GM23338 (cell line): ENCODE measurements at regions not wholly inside any gene's neighbourhood (a gene's known extent, or its start where the extent isn't known, plus 50 kb on each side); places are given as distances from the start of the nearest gene placed in this dataset.
"Not testable (repeated sequence)": the region's sequence is repeated elsewhere in the genome, so short reads cannot be mapped to it uniquely, and the experiment has no call there.

Source experiments
- ATAC-seq: fragments of 200-7000 bp; cut with Tn5 transposase; 3 replicates; pipeline ENCODE4 v1.9.1; 2020
- DNase-seq: peaks from one replicate; pipeline ENCODE4 v3.0.0-alpha.2; 2015; ENCODE audit warnings: low spot score
- H2AFZ ChIP-seq: fragments of 200-600 bp; sonication (generic); 2 replicates; pipeline ENCODE4 v1.8.0; 2016; ENCODE audit warnings: antibody characterized with exemption, mild to moderate bottlenecking, moderate library complexity
- H3F3A ChIP-seq: fragments of 200-600 bp; sonication (generic); replicated peaks from 2 replicates; pipeline ENCODE4 v1.8.0; 2017; ENCODE audit warnings: antibody characterized with exemption, mixed run types, low read depth
- H3K27ac ChIP-seq: fragments of 200-600 bp; sonication (generic); 2 replicates; pipeline ENCODE4 v1.6.1; 2016; ENCODE audit warnings: low read depth
- H3K27me3 ChIP-seq: fragments of 200-600 bp; sonication (generic); 2 replicates; pipeline ENCODE4 v1.8.0; 2016; ENCODE audit warnings: mild to moderate bottlenecking, mixed run types, moderate library complexity; ENCODE audit not compliant: insufficient read depth
- H3K36me3 ChIP-seq: fragments of 200-600 bp; sonication (generic); 2 replicates; pipeline ENCODE4 v1.8.0; 2016; ENCODE audit warnings: mild to moderate bottlenecking; ENCODE audit not compliant: insufficient read depth
- H3K4me1 ChIP-seq: fragments of 200-600 bp; sonication (generic); 2 replicates; pipeline ENCODE4 v1.8.0; 2016; ENCODE audit warnings: mild to moderate bottlenecking, moderate library complexity; ENCODE audit not compliant: insufficient read depth
- H3K4me2 ChIP-seq: fragments of 200-600 bp; sonication (generic); 2 replicates; pipeline ENCODE4 v1.7.1; 2017; ENCODE audit warnings: mixed run types
- H3K4me3 ChIP-seq: fragments of 200-600 bp; sonication (generic); 2 replicates; pipeline ENCODE4 v1.6.1; 2016; ENCODE audit warnings: mixed run types
- H3K79me2 ChIP-seq: fragments of 200-600 bp; sonication (generic); replicated peaks from 2 replicates; pipeline ENCODE4 v1.8.0; 2017; ENCODE audit warnings: mild to moderate bottlenecking; ENCODE audit not compliant: insufficient read depth
- H3K9me2 ChIP-seq: fragments of 200-600 bp; sonication (generic); 2 replicates; pipeline ENCODE4 v1.8.0; 2017; ENCODE audit not compliant: insufficient read depth
- H4K20me1 ChIP-seq: fragments of 200-600 bp; sonication (generic); replicated peaks from 2 replicates; pipeline ENCODE4 v1.8.0; 2017; ENCODE audit warnings: mild to moderate bottlenecking; ENCODE audit not compliant: insufficient read depth
- H3K27ac Mint-ChIP-seq: 2 replicates; pipeline ENCODE4 v1.8.0; 2020; ENCODE audit warnings: inconsistent platforms, mild to moderate bottlenecking, moderate library complexity, mixed read lengths
- H3K27me3 Mint-ChIP-seq: 3 replicates; pipeline ENCODE4 v1.8.0; 2022; ENCODE audit warnings: low read depth, mild to moderate bottlenecking, moderate library complexity, mixed read lengths, inconsistent platforms; ENCODE audit not compliant: insufficient read depth, poor library complexity
- H3K36me3 Mint-ChIP-seq: 3 replicates; pipeline ENCODE4 v1.8.0; 2021; ENCODE audit warnings: low read depth, mild to moderate bottlenecking, inconsistent platforms, moderate library complexity, mixed read lengths
- H3K4me1 Mint-ChIP-seq: 3 replicates; pipeline ENCODE4 v1.8.0; 2020; ENCODE audit warnings: mild to moderate bottlenecking, inconsistent platforms, mixed read lengths
- H3K4me3 Mint-ChIP-seq: 3 replicates; pipeline ENCODE4 v1.8.0; 2021; ENCODE audit warnings: moderate library complexity, mild to moderate bottlenecking, inconsistent platforms, mixed read lengths
- H3K9me3 Mint-ChIP-seq: 3 replicates; pipeline ENCODE4 v1.8.0; 2020; ENCODE audit warnings: moderate library complexity, mild to moderate bottlenecking, inconsistent platforms, mixed read lengths

DNA sequence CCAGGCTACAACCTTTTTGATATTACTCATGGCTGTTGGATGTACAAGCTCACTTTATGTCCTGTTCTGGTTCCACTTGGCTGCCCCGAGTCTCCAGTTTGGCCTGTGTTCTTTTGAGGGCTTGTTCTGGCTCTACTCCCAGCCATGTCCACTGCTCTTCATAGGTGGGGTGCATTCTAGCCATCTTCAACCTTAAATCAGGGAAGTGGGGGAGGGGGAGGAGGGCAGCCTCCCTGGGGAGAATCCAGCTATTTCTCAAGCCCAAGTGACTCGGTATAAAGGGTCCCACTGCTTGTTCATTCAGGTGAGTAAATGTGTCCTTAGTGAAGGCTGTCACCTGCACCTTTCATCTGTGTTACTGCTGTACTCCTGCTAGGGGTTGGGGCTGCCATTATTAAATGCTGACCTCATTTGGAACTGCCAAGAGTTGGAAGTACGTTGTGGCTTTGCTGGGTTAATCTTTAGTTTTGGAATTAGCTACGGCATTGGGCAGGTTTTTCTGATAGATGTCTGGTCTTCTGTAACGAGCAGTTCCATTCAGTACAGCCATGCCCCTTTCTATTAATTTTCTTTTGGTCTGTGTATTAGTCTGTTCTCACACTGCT lies 255.8 kb downstream of the GOLGA6L6 start:
- peaks cover 21% of the 10 kb centered on the region for H3K36me3 ChIP-seq
- H3K27me3 Mint-ChIP-seq, H3K27ac ChIP-seq, ATAC-seq, H3K4me1 ChIP-seq, H3F3A ChIP-seq, H3K36me3 Mint-ChIP-seq, H4K20me1 ChIP-seq, H3K9me3 Mint-ChIP-seq, H3K79me2 ChIP-seq, H3K27me3 ChIP-seq, H2AFZ ChIP-seq, H3K27ac Mint-ChIP-seq, H3K4me2 ChIP-seq, H3K4me1 Mint-ChIP-seq, H3K9me2 ChIP-seq, H3K4me3 Mint-ChIP-seq, DNase-seq: not testable (repeated sequence)
- H3K4me3 ChIP-seq: peak overlapping the region; percentile 23; the same call in 1 of the 2 replicates

DNA sequence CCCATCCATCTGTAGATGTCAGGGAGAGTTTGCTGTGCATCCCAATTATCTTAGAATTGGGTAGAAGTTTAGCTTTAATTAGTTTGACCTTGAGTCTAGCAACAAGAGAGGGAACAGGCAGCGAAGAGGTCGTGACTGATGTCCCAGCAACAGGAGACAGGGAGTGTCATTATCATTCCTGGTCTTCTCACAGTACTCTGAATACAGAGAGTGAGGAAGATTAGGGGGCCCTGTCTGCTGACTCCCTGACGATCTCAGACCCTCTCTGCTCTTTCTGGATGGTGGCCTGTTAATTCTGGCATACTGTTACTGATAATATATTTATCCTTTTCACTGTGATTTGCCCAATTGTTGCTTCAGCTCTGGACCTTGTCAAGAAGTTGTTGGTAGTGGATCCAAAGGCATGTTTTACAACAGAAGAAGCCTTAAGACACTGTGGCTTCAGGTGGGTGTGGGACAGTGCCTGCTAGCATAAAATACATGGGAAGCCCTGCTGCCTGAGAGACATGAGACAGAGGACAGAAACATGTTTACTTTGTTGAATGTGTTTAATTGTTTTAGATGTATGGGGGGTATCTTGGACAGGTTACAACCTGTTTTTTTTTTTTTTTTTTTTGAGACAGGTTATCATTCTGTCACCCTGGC lies 256.6 kb downstream of the GOLGA6L6 start:
- H3K4me1 Mint-ChIP-seq, H3K9me3 Mint-ChIP-seq, H3K4me3 ChIP-seq, H3K4me3 Mint-ChIP-seq, H3F3A ChIP-seq, H3K4me1 ChIP-seq, H3K9me2 ChIP-seq, H2AFZ ChIP-seq, DNase-seq, H4K20me1 ChIP-seq, H3K79me2 ChIP-seq, H3K27ac Mint-ChIP-seq, H3K27me3 ChIP-seq, H3K36me3 Mint-ChIP-seq, H3K27me3 Mint-ChIP-seq, ATAC-seq, H3K4me2 ChIP-seq, H3K27ac ChIP-seq: not testable (repeated sequence)
- peaks cover 13% of the 10 kb centered on the region for H3K36me3 ChIP-seq

DNA sequence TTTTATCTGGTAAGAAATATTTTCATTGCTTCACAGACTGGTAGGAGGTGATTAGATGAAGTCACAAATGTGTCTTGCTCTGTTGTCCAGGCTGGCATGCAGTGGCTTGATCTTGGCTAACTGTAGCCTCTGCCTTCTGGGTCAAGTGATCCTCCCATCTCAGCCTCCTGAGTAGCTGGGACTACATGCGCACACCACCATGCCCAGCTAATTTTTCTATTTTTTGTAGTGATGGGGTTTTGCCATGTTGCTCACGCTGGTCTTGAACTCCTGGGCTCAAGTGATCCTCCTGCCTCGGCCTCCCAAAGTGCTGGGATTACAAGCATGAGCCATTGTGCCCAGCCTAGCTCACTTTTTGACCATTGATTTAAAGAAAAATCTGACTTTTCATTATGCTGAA lies 257.9 kb downstream of the GOLGA6L6 start:
- H3K27me3 Mint-ChIP-seq, H3K4me3 ChIP-seq, ATAC-seq, H3K4me3 Mint-ChIP-seq, H3K36me3 ChIP-seq, H3K9me2 ChIP-seq, DNase-seq, H3K36me3 Mint-ChIP-seq, H3F3A ChIP-seq, H2AFZ ChIP-seq, H3K27ac Mint-ChIP-seq, H3K4me1 Mint-ChIP-seq, H3K27ac ChIP-seq, H3K4me2 ChIP-seq, H4K20me1 ChIP-seq, H3K27me3 ChIP-seq, H3K79me2 ChIP-seq, H3K4me1 ChIP-seq, H3K9me3 Mint-ChIP-seq: not testable (repeated sequence)

DNA sequence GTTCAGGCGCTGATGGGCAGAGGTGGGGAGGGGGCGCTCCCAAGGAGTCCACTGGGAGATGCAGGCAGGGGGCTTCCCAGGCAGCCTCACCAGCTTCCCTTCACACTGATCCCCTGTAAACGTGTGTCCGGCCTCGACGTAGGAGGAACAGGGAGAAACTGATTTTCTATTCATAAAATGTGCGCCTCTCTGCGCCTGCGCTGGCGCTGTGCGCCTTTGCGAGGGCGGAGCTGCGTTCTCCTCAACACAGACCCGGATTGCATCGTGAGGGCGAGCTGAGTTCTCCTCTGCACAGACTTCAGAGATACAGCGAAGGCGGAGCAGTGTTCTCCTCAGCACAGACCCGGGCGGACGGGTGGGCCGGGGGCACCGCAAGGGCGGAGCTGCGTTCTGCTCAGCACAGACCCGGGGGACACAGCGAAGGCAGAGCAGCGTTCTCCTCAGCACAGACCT lies 259.1 kb downstream of the GOLGA6L6 start:
- not testable (repeated sequence) for H3K9me2 ChIP-seq, H3F3A ChIP-seq, H3K4me2 ChIP-seq, H3K27me3 ChIP-seq, H3K9me3 Mint-ChIP-seq, H3K36me3 Mint-ChIP-seq, H2AFZ ChIP-seq, DNase-seq, H3K27ac Mint-ChIP-seq, H3K27me3 Mint-ChIP-seq, H4K20me1 ChIP-seq, H3K4me3 ChIP-seq, H3K4me1 Mint-ChIP-seq, H3K4me3 Mint-ChIP-seq, H3K4me1 ChIP-seq, H3K79me2 ChIP-seq, H3K27ac ChIP-seq, ATAC-seq
- peaks cover 14% of the 10 kb centered on the region for H3K36me3 ChIP-seq

DNA sequence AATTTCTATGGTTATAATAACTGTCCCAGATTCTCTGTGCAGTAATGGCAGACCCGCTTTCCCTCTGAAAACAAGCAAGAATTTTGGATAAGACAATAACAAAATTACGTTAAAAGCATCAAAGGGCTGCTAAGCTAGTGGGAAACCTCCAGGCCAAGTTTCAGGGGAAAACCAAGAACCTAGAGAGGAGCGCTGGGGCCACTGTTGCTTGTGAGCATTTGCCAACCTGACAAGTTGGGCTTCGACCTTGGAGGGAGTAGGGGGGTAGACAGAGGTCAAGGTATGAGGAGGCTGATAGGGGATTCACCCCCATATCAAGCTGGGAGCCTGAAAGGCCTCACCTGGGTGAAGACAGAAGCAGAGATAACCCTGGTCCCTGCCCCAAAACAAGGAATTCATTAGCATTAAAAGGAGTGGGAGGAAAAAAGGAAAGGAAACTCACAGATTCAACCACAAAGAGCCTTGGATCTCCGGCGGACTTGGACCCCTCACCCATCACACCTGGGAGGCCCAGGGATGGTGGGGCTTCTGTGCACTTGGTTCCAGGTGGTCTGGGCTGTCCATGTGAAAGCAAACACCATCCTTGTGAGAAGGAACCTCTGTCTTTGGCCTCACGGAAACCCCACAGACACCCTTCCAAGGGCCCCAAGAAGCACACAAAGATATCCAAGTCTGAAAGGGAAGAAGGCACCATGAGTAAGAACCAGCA lies 259.9 kb downstream of the GOLGA6L6 start:
- not testable (repeated sequence) for H2AFZ ChIP-seq, H3K79me2 ChIP-seq, H3K27ac ChIP-seq, H3F3A ChIP-seq, H3K36me3 Mint-ChIP-seq, H4K20me1 ChIP-seq, H3K9me2 ChIP-seq, H3K27me3 ChIP-seq, H3K4me2 ChIP-seq, ATAC-seq, DNase-seq, H3K4me3 ChIP-seq, H3K4me3 Mint-ChIP-seq, H3K27me3 Mint-ChIP-seq, H3K9me3 Mint-ChIP-seq, H3K27ac Mint-ChIP-seq, H3K4me1 ChIP-seq, H3K4me1 Mint-ChIP-seq
- peaks cover 14% of the 10 kb centered on the region for H3K36me3 ChIP-seq
